Fibroblast of lung (primary cell): ENCODE measurements at regions not wholly inside any gene's neighbourhood (a gene's known extent, or its start where the extent isn't known, plus 50 kb on each side); places are given as distances from the start of the nearest gene placed in this dataset.

Experiments
- CTCF ChIP-seq, 2 donors: IDR thresholded peaks in 1 of 2; conservative IDR thresholded peaks in 1 of 2; 1 replicate in 1 of 2; 2 replicates in 1 of 2; pipeline ENCODE4 v1.5.1; 2011 to 2012; ENCODE audit warnings: low read length in 2 of 2, control low read depth in 1 of 2, inconsistent platforms in 1 of 2, low read depth in 1 of 2, mild to moderate bottlenecking in 1 of 2
- EZH2 ChIP-seq: IDR thresholded peaks from 2 replicates; pipeline ENCODE4 v1.5.1; 2012; ENCODE audit warnings: low read length, control low read depth, mild to moderate bottlenecking; ENCODE audit errors: missing control alignments

- no peak for TF ChIP-seq CTCF (conservative IDR thresholded peaks at IDR 0.05 in 1 of 2, IDR thresholded peaks at IDR 0.05 in 1 of 2; ENCODE audit: low read depth in 1 of 2, low read length in 2 of 2)
- no peak for TF ChIP-seq EZH2
Observed at GRCh38 chr9:6113312-6113711, 97.9 kb upstream of the RANBP6 start.
